ENCODE measurements at regions not wholly inside any gene's neighbourhood (a gene's known extent, or its start where the extent isn't known, plus 50 kb on each side); places are given as distances from the start of the nearest gene placed in this dataset.

GRCh38 chr10:3278771-3279170 lies 106.2 kb upstream of the PITRM1 start:
- TF ChIP-seq POLR2A (IDR thresholded peaks at IDR 0.05; ENCODE audit: low read depth, low read length) (no peak), TAF1 (IDR thresholded peaks at IDR 0.05; ENCODE audit: borderline replicate concordance, low read depth, low read length) (no peak)

All from GM12892 (cell line).